OCI-LY1 (cell line): ENCODE measurements at regions not wholly inside any gene's neighbourhood (a gene's known extent, or its start where the extent isn't known, plus 50 kb on each side); places are given as distances from the start of the nearest gene placed in this dataset.

ENCODE experiments used
- H2AFZ ChIP-seq: fragments of 200-600 bp; sonication (generic), shearing (Covaris generic); 2 replicates; pipeline ENCODE4 v1.6.0; 2014; ENCODE audit warnings: antibody characterized with exemption, mild to moderate bottlenecking, low read length
- H3F3A ChIP-seq: fragments of 200-600 bp; sonication (generic), shearing (Covaris generic); 2 replicates; pipeline ENCODE4 v1.6.0; 2014; ENCODE audit warnings: mild to moderate bottlenecking, antibody characterized with exemption, low read length, moderate library complexity; ENCODE audit not compliant: insufficient read depth
- H3K27ac ChIP-seq: fragments of 200-600 bp; sonication (generic); 2 replicates; pipeline ENCODE4 v1.5.1; 2014; ENCODE audit warnings: low read length, mixed run types, mild to moderate bottlenecking, low read depth; ENCODE audit not compliant: poor library complexity, severe bottlenecking
- H3K27me3 ChIP-seq: fragments of 200-600 bp; sonication (generic); 2 replicates; pipeline ENCODE4 v1.6.0; 2014; ENCODE audit warnings: antibody characterized with exemption, mild to moderate bottlenecking, low read length, moderate library complexity; ENCODE audit not compliant: insufficient read depth
- H3K36me3 ChIP-seq: fragments of 200-600 bp; sonication (generic); 2 replicates; pipeline ENCODE4 v1.6.1; 2014; ENCODE audit warnings: mild to moderate bottlenecking, antibody characterized with exemption, low read length, moderate library complexity, mixed read lengths; ENCODE audit not compliant: insufficient read depth
- H3K4me1 ChIP-seq: fragments of 200-600 bp; sonication (generic); 2 replicates; pipeline ENCODE4 v1.5.1; 2014; ENCODE audit warnings: mild to moderate bottlenecking, low read length, moderate library complexity; ENCODE audit not compliant: insufficient read depth, severe bottlenecking
- H3K4me2 ChIP-seq: fragments of 200-600 bp; sonication (generic), shearing (Covaris generic); 2 replicates; pipeline ENCODE4 v1.6.1; 2014; ENCODE audit warnings: low read length
- H3K4me3 ChIP-seq: fragments of 200-600 bp; sonication (generic); 2 replicates; pipeline ENCODE4 v1.5.1; 2014; ENCODE audit warnings: low read length, low read depth, mild to moderate bottlenecking, mixed read lengths; ENCODE audit not compliant: poor library complexity, severe bottlenecking
- H3K79me2 ChIP-seq: fragments of 200-600 bp; shearing (Covaris generic); 2 replicates; pipeline ENCODE4 v1.6.1; 2016; ENCODE audit warnings: mixed run types, low read length, mixed read lengths; ENCODE audit not compliant: insufficient read depth
- H3K9ac ChIP-seq: fragments of 200-600 bp; sonication (generic), shearing (Covaris generic); 2 replicates; pipeline ENCODE4 v1.6.1; 2014; ENCODE audit warnings: mild to moderate bottlenecking, low read length, mixed read lengths
- H3K9me2 ChIP-seq: fragments of 200-600 bp; sonication (generic), shearing (Covaris generic); 2 replicates; pipeline ENCODE4 v1.6.1; 2014; ENCODE audit warnings: low read depth, mild to moderate bottlenecking, low read length, mixed read lengths
- H3K9me3 ChIP-seq: fragments of 200-600 bp; shearing (Covaris generic); 2 replicates; pipeline ENCODE4 v1.6.1; 2014; ENCODE audit warnings: low read length, mixed read lengths
- H4K20me1 ChIP-seq: fragments of 200-600 bp; sonication (generic), shearing (Covaris generic); 2 replicates; pipeline ENCODE4 v1.6.0; 2016; ENCODE audit warnings: mild to moderate bottlenecking, low read length; ENCODE audit not compliant: insufficient read depth
- EZH2 ChIP-seq: fragments of 200-600 bp; sonication (generic), shearing (Covaris generic); IDR thresholded peaks from 2 replicates; pipeline ENCODE4 v1.8.0; 2017; ENCODE audit warnings: borderline replicate concordance, mixed run types, mild to moderate bottlenecking, antibody characterized with exemption, low read length, moderate library complexity, mixed read lengths
- TF ChIP-seq, protein P1 (sequence below): fragments of 200-600 bp; sonication (generic), shearing (Covaris generic); IDR thresholded peaks from 2 replicates; pipeline ENCODE4 v1.5.1; 2017; ENCODE audit warnings: mild to moderate bottlenecking, antibody characterized with exemption, low read length, moderate library complexity, mixed read lengths

DNA sequence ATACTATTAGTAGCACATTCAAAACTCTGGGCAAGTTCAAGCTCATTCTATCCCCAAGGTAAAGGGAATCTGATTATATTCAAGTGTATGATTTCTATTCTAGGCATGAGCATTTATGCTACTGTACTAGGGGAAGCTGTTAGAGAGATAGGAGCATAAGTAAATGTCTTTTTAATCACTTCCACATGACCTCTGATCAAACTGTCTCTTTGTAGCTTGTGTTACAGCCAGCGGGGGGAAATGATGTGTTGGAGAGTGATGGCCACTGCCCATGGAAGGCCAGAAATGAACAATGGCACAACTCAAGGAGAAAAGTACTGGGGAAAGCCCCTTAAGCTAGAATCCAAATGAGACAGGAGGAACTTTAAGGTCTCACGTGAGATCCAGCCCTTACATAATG lies 894.9 kb upstream of the CDH2 start:
- Histone ChIP-seq H3K79me2 (no peaks in the 10 kb centered on the region), H4K20me1 (no peaks in the 10 kb centered on the region), H3K36me3 (no peaks in the 10 kb centered on the region), H3K9ac (no peak overlapping the region), H3K27me3 (no peaks in the 10 kb centered on the region), H3K4me1 (no peaks in the 10 kb centered on the region), H3K27ac (no peak overlapping the region), H3K4me3 (no peak overlapping the region), H3K4me2 (no peak overlapping the region), H3F3A (no peaks in the 10 kb centered on the region), H2AFZ (no peak overlapping the region), H3K9me2 (no peaks in the 10 kb centered on the region), H3K9me3 (no peaks in the 10 kb centered on the region)
- no peak for TF ChIP-seq EZH2
- TF ChIP-seq, protein P1, sequence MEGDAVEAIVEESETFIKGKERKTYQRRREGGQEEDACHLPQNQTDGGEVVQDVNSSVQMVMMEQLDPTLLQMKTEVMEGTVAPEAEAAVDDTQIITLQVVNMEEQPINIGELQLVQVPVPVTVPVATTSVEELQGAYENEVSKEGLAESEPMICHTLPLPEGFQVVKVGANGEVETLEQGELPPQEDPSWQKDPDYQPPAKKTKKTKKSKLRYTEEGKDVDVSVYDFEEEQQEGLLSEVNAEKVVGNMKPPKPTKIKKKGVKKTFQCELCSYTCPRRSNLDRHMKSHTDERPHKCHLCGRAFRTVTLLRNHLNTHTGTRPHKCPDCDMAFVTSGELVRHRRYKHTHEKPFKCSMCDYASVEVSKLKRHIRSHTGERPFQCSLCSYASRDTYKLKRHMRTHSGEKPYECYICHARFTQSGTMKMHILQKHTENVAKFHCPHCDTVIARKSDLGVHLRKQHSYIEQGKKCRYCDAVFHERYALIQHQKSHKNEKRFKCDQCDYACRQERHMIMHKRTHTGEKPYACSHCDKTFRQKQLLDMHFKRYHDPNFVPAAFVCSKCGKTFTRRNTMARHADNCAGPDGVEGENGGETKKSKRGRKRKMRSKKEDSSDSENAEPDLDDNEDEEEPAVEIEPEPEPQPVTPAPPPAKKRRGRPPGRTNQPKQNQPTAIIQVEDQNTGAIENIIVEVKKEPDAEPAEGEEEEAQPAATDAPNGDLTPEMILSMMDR, result no peak

DNA sequence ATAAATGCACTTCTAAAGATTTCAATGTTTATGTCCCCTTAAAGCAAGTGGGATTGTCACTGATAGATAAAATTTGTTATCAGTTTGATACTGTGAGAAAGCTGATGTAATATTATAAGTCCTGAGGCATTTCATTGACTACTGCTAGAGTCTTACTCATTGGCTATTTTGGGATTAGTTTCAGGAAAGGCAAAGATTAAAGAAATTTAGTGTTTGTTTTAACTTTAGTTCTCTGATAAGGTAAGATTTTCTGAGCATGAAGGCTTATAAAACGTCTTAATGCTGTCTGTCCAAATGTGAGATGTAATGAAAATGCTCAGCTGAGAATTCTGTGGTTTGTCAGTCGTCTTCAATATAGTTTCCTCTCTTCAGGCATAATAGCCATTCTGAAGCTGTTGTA lies 886.4 kb upstream of the CDH2 start:
- Histone ChIP-seq H3K4me3 (no peak overlapping the region), H3K9ac (no peak overlapping the region), H3K36me3 (no peaks in the 10 kb centered on the region), H3F3A (no peaks in the 10 kb centered on the region), H3K9me2 (no peaks in the 10 kb centered on the region), H3K27me3 (no peaks in the 10 kb centered on the region), H3K27ac (no peak overlapping the region), H2AFZ (no peak overlapping the region), H3K79me2 (no peaks in the 10 kb centered on the region), H4K20me1 (no peaks in the 10 kb centered on the region), H3K9me3 (no peaks in the 10 kb centered on the region), H3K4me1 (no peaks in the 10 kb centered on the region), H3K4me2 (no peak overlapping the region)
- TF ChIP-seq, protein P1, result no peak
- no peak for TF ChIP-seq EZH2

DNA sequence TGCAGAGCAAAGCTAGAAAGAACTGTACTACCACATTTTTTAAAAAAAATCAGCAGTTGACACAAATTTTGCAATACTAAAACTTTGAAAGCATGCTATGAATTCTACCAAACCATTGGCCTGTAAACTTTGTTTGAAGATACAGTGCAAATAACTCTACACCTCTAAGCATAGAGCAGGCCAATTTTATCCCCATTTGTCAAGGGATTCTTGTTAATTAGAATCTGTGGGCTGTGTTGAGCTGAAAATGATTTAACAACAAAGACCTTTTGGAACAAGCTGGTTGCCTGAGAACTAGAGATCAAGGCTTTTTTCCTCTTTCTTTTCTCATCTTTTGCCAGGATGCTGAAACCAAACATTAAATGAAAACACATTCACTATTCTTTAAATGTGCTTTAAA lies 886.0 kb upstream of the CDH2 start:
- Histone ChIP-seq H3K4me3 (no peak overlapping the region), H3K4me2 (no peak overlapping the region), H4K20me1 (no peaks in the 10 kb centered on the region), H3K4me1 (no peaks in the 10 kb centered on the region), H2AFZ (no peak overlapping the region), H3K9me3 (no peaks in the 10 kb centered on the region), H3K27me3 (no peaks in the 10 kb centered on the region), H3K27ac (no peak overlapping the region), H3K9ac (no peak overlapping the region), H3F3A (no peaks in the 10 kb centered on the region), H3K79me2 (no peaks in the 10 kb centered on the region), H3K9me2 (no peaks in the 10 kb centered on the region), H3K36me3 (no peaks in the 10 kb centered on the region)
- TF ChIP-seq EZH2, result no peak

DNA sequence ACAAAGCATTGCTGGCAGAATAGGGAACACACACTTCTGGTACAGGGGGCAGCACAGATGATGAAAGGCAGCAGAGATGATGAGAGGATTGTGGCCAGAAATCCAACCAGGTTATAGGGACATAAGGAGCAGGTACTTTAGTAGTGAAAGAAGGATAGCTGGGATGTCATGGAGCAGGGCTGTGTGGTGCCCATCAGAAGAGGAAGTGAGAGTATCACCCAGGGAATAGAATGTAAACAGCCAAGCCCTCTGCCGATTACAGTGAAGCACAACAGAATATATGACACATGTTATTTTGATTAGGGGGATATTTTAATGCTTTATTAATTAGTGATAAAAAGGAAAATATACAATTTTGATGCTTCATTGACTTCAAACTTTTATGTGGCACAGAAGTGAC lies 883.4 kb upstream of the CDH2 start:
- Histone ChIP-seq H3K4me2 (no peak overlapping the region), H3K36me3 (no peaks in the 10 kb centered on the region), H3K27me3 (no peaks in the 10 kb centered on the region), H3K4me1 (no peaks in the 10 kb centered on the region), H3K79me2 (no peaks in the 10 kb centered on the region), H2AFZ (no peak overlapping the region), H3K4me3 (no peak overlapping the region), H3K9me2 (no peaks in the 10 kb centered on the region), H3K27ac (no peak overlapping the region), H4K20me1 (no peaks in the 10 kb centered on the region), H3K9ac (no peak overlapping the region), H3K9me3 (no peaks in the 10 kb centered on the region), H3F3A (no peaks in the 10 kb centered on the region)
- TF ChIP-seq EZH2, result no peak
- TF ChIP-seq, protein P1, result no peak
